ENCODE measurements at regions not wholly inside any gene's neighbourhood (a gene's known extent, or its start where the extent isn't known, plus 50 kb on each side); places are given as distances from the start of the nearest gene placed in this dataset.

- no peak overlapping the region for H3K27ac ChIP-seq (ENCODE audit: low read depth, low read length)
- no peak overlapping the region for H3K9ac ChIP-seq (ENCODE audit: low read depth in 1 of 3, low read length in 3 of 3)
- no peaks in the 10 kb centered on the region for H3K36me3 ChIP-seq (ENCODE audit: control insufficient read depth in 3 of 3, insufficient read depth in 3 of 3, low read length in 3 of 3)
- H3K4me1 ChIP-seq (ENCODE audit: control insufficient read depth in 3 of 3, insufficient read depth in 3 of 3, low read length in 3 of 3) = no peaks in the 10 kb centered on the region
- peaks cover 0 to 2% (median 0%) of the 10 kb centered on the region in 3 donors for H3K9me3 ChIP-seq (ENCODE audit: control insufficient read depth in 3 of 3, low read length in 3 of 3)
- H3K27me3 ChIP-seq (ENCODE audit: control insufficient read depth in 3 of 3, insufficient read depth in 3 of 3, low read length in 3 of 3) = no peaks in the 10 kb centered on the region
- H3K4me3 ChIP-seq (ENCODE audit: low read length in 3 of 3) = no peak overlapping the region
These were observed 86.1 kb upstream of the AKIRIN2 start for GRCh38 chr6:87788141-87788540.

GRCh38 chr6:87785229-87785862, 83.3 kb upstream of the AKIRIN2 start:
- Histone ChIP-seq H3K27ac (ENCODE audit: low read depth, low read length) (no peak overlapping the region), H3K4me3 (ENCODE audit: low read length in 3 of 3) (no peak overlapping the region), H3K9ac (ENCODE audit: low read depth in 1 of 3, low read length in 3 of 3) (no peak overlapping the region), H3K9me3 (ENCODE audit: control insufficient read depth in 3 of 3, low read length in 3 of 3) (peaks cover 0 to 2% (median 0%) of the 10 kb centered on the region in 3 donors), H3K27me3 (ENCODE audit: control insufficient read depth in 3 of 3, insufficient read depth in 3 of 3, low read length in 3 of 3) (no peaks in the 10 kb centered on the region), H3K4me1 (ENCODE audit: control insufficient read depth in 3 of 3, insufficient read depth in 3 of 3, low read length in 3 of 3) (no peaks in the 10 kb centered on the region), H3K36me3 (ENCODE audit: control insufficient read depth in 3 of 3, insufficient read depth in 3 of 3, low read length in 3 of 3) (no peaks in the 10 kb centered on the region)

DNA sequence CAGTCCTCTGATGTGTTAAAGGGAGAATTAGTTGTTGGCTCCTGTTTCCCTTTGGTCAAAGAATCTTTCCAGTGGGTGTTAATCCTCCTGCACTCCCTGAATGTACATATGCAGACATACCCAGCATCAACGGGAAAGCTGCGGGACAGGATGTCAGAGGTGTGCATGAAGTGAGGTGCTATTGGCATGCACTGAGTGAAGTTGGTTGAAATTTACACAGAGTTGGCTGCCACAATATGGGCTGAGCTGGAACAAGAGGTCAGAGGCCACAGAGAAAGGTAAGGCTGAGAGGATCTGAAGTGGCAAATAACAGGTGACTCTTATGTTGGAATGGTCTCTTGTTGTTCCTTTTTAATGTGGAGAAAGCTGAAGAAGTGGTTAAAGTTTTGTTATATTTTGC, 82.7 kb upstream of the AKIRIN2 start:
- H3K27me3 ChIP-seq (ENCODE audit: control insufficient read depth in 3 of 3, insufficient read depth in 3 of 3, low read length in 3 of 3) = no peaks in the 10 kb centered on the region
- no peak overlapping the region for H3K4me3 ChIP-seq (ENCODE audit: low read length in 3 of 3)
- no peaks in the 10 kb centered on the region for H3K4me1 ChIP-seq (ENCODE audit: control insufficient read depth in 3 of 3, insufficient read depth in 3 of 3, low read length in 3 of 3)
- no peak overlapping the region for H3K27ac ChIP-seq (ENCODE audit: low read depth, low read length)
- peaks cover 0 to 2% (median 0%) of the 10 kb centered on the region in 3 donors for H3K9me3 ChIP-seq (ENCODE audit: control insufficient read depth in 3 of 3, low read length in 3 of 3)
- H3K9ac ChIP-seq (ENCODE audit: low read depth in 1 of 3, low read length in 3 of 3) = no peak overlapping the region
- H3K36me3 ChIP-seq (ENCODE audit: control insufficient read depth in 3 of 3, insufficient read depth in 3 of 3, low read length in 3 of 3) = no peaks in the 10 kb centered on the region

- H3K27ac ChIP-seq (ENCODE audit: low read depth, low read length) = no peak overlapping the region
- no peaks in the 10 kb centered on the region for H3K27me3 ChIP-seq (ENCODE audit: control insufficient read depth in 3 of 3, insufficient read depth in 3 of 3, low read length in 3 of 3)
- no peak overlapping the region for H3K4me3 ChIP-seq (ENCODE audit: low read length in 3 of 3)
- H3K9ac ChIP-seq (ENCODE audit: low read depth in 1 of 3, low read length in 3 of 3) = no peak overlapping the region
- H3K36me3 ChIP-seq (ENCODE audit: control insufficient read depth in 3 of 3, insufficient read depth in 3 of 3, low read length in 3 of 3) = no peaks in the 10 kb centered on the region
- H3K4me1 ChIP-seq (ENCODE audit: control insufficient read depth in 3 of 3, insufficient read depth in 3 of 3, low read length in 3 of 3) = no peaks in the 10 kb centered on the region
- peaks cover 0 to 2% (median 0%) of the 10 kb centered on the region in 3 donors for H3K9me3 ChIP-seq (ENCODE audit: control insufficient read depth in 3 of 3, low read length in 3 of 3)
These were observed 82.0 kb upstream of the AKIRIN2 start for GRCh38 chr6:87784051-87784450.

DNA sequence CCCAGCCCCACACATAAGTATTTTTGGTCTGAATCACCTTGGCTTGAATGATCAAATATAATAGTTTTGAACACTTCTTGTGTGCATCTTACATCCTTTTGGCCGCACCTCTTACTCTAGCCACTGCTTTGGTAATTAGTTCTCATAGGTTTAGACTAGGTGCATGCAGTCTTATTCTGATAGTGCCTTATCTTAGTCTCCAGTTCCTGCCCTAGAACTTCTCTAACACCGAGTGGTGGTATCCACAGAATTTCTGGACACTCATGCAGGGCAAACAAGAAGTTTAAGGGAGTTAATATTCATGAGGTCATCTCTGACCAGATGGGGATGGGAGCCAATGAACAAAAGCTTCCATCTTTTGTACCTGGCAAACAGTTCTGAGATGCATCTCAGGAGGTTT, 77.5 kb upstream of the AKIRIN2 start:
- Histone ChIP-seq H3K36me3 (ENCODE audit: control insufficient read depth in 3 of 3, insufficient read depth in 3 of 3, low read length in 3 of 3) (no peaks in the 10 kb centered on the region), H3K9me3 (ENCODE audit: control insufficient read depth in 3 of 3, low read length in 3 of 3) (no peaks in the 10 kb centered on the region), H3K27ac (ENCODE audit: low read depth, low read length) (no peak overlapping the region), H3K9ac (ENCODE audit: low read depth in 1 of 3, low read length in 3 of 3) (no peak overlapping the region), H3K4me1 (ENCODE audit: control insufficient read depth in 3 of 3, insufficient read depth in 3 of 3, low read length in 3 of 3) (no peaks in the 10 kb centered on the region), H3K27me3 (ENCODE audit: control insufficient read depth in 3 of 3, insufficient read depth in 3 of 3, low read length in 3 of 3) (no peaks in the 10 kb centered on the region), H3K4me3 (ENCODE audit: low read length in 3 of 3) (no peak overlapping the region)

DNA sequence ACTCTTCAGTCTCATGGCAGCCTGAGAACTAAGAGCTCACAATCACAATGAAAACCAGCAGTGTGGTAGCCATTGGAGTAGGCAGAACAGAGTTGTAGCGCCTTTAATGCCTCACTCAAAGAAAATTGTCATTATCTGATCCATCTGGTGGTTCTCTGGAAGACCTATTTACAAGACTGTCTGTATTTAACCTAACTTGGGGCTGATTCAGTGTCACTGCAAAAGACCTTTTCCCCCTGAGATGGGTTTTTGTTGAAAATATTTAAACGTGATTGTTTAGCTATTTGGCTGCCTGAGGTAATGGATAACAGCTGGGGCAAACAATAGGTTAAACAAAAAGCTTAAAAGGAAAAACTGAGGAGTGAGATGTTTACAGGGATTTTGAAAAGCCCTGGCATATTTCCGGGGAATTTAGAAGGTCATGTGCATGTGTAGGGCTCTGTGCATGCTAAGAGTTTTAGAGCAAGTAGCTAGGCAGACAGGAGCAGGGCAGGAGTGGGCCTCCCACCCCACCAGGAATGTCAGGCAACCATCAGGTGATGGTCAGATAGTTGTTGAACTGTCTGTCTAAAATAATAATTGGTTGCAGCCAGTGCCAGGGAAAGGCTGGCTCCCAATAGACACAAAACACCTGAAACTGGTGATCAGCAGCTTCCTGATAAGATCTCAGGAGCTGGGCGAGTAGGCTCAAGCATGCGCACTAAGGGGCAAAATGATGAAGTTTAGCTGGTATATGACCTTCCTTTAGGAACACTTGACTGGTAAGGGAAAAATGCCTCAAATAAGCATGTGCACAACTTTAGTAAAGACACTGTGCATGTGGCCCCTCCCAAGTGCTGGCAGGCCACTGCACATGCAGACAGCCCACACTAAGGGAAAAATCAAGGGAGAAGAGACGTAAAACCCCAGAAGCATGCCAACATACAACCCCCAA, 70.8 kb upstream of the AKIRIN2 start:
- no peaks in the 10 kb centered on the region for H3K36me3 ChIP-seq (ENCODE audit: control insufficient read depth in 3 of 3, insufficient read depth in 3 of 3, low read length in 3 of 3)
- H3K9ac ChIP-seq (ENCODE audit: low read depth in 1 of 3, low read length in 3 of 3) = no peak overlapping the region
- no peak overlapping the region for H3K4me3 ChIP-seq (ENCODE audit: low read length in 3 of 3)
- H3K4me1 ChIP-seq (ENCODE audit: control insufficient read depth in 3 of 3, insufficient read depth in 3 of 3, low read length in 3 of 3) = no peaks in the 10 kb centered on the region
- no peak overlapping the region for H3K27ac ChIP-seq (ENCODE audit: low read depth, low read length)
- no peaks in the 10 kb centered on the region for H3K27me3 ChIP-seq (ENCODE audit: control insufficient read depth in 3 of 3, insufficient read depth in 3 of 3, low read length in 3 of 3)
- no peaks in the 10 kb centered on the region for H3K9me3 ChIP-seq (ENCODE audit: control insufficient read depth in 3 of 3, low read length in 3 of 3)

DNA sequence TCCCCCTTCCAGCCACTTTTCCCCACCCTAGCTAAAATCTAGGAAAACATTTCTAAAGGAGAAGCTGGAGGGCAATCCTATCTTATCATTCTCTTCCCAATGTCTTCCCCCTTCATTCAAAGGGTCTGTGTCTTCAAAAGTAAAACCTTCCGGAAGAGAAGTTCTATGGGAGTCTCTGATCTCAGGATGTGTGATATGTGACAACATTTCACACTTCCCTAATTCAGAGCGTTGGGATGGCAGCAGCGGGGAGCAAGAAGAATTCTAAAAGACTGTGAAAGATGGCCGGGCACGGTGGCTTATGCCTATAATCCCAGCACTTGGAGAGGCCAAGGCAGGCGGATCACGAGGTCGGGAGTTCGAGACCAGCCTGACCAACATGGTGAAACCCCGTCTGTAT, 65.4 kb upstream of the AKIRIN2 start:
- no peaks in the 10 kb centered on the region for H3K27me3 ChIP-seq (ENCODE audit: control insufficient read depth in 3 of 3, insufficient read depth in 3 of 3, low read length in 3 of 3)
- H3K9me3 ChIP-seq (ENCODE audit: control insufficient read depth in 3 of 3, low read length in 3 of 3) = no peaks in the 10 kb centered on the region
- H3K4me1 ChIP-seq (ENCODE audit: control insufficient read depth in 3 of 3, insufficient read depth in 3 of 3, low read length in 3 of 3) = no peaks in the 10 kb centered on the region
- H3K27ac ChIP-seq (ENCODE audit: low read depth, low read length) = no peak overlapping the region
- H3K4me3 ChIP-seq (ENCODE audit: low read length in 3 of 3) = no peak overlapping the region
- H3K9ac ChIP-seq (ENCODE audit: low read depth in 1 of 3, low read length in 3 of 3) = no peak overlapping the region
- no peaks in the 10 kb centered on the region for H3K36me3 ChIP-seq (ENCODE audit: control insufficient read depth in 3 of 3, insufficient read depth in 3 of 3, low read length in 3 of 3)

DNA sequence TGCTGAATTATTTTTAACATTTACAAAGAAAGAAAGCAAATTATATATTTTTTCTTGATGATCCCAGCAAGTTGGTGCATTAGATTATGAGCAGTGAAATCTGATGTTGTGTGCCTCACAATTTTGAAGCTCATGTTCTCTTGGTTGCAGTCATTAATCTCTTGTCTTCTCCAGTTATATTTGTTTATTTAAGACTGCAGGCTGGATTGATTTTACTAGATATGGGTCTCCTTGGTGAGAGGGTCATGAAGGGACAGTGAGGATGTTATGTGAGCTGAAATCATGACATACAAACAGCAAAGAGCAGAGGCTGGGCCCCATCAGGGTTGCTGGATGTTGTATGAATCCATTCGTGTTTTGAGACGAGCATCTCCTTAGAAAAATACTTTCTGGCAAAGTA, 64.2 kb upstream of the AKIRIN2 start:
- H3K4me3 ChIP-seq (ENCODE audit: low read length in 3 of 3) = no peak overlapping the region
- H3K27me3 ChIP-seq (ENCODE audit: control insufficient read depth in 3 of 3, insufficient read depth in 3 of 3, low read length in 3 of 3) = no peaks in the 10 kb centered on the region
- no peaks in the 10 kb centered on the region for H3K36me3 ChIP-seq (ENCODE audit: control insufficient read depth in 3 of 3, insufficient read depth in 3 of 3, low read length in 3 of 3)
- H3K9me3 ChIP-seq (ENCODE audit: control insufficient read depth in 3 of 3, low read length in 3 of 3) = no peaks in the 10 kb centered on the region
- H3K27ac ChIP-seq (ENCODE audit: low read depth, low read length) = no peak overlapping the region
- H3K9ac ChIP-seq (ENCODE audit: low read depth in 1 of 3, low read length in 3 of 3) = no peak overlapping the region
- H3K4me1 ChIP-seq (ENCODE audit: control insufficient read depth in 3 of 3, insufficient read depth in 3 of 3, low read length in 3 of 3) = no peaks in the 10 kb centered on the region

DNA sequence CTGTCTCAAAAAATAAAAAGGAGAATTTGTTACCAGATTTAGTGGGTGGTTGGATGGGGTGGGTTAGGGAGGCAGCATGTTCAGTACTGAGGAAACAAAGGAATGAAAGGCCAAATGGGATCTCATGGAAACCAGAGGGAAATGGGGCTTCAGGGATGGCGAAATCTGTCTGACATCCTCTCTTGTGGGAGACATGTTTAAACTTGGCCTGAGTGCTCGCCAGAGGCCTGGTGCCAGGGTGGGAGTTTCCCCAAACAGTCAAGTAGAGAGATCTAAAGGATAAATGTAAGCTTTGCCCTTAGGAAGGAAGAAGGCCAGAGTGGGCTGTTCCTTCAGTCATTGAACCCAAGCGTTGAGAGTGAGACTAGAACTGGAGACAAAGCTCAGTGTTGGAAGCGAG, 61.9 kb upstream of the AKIRIN2 start:
- Histone ChIP-seq H3K27ac (ENCODE audit: low read depth, low read length) (no peak overlapping the region), H3K9me3 (ENCODE audit: control insufficient read depth in 3 of 3, low read length in 3 of 3) (no peaks in the 10 kb centered on the region), H3K4me3 (ENCODE audit: low read length in 3 of 3) (no peak overlapping the region), H3K27me3 (ENCODE audit: control insufficient read depth in 3 of 3, insufficient read depth in 3 of 3, low read length in 3 of 3) (no peaks in the 10 kb centered on the region), H3K36me3 (ENCODE audit: control insufficient read depth in 3 of 3, insufficient read depth in 3 of 3, low read length in 3 of 3) (no peaks in the 10 kb centered on the region), H3K9ac (ENCODE audit: low read depth in 1 of 3, low read length in 3 of 3) (no peak overlapping the region), H3K4me1 (ENCODE audit: control insufficient read depth in 3 of 3, insufficient read depth in 3 of 3, low read length in 3 of 3) (no peaks in the 10 kb centered on the region)

GRCh38 chr6:87763276-87763675, 61.2 kb upstream of the AKIRIN2 start:
- Histone ChIP-seq H3K9me3 (ENCODE audit: control insufficient read depth in 3 of 3, low read length in 3 of 3) (no peaks in the 10 kb centered on the region), H3K36me3 (ENCODE audit: control insufficient read depth in 3 of 3, insufficient read depth in 3 of 3, low read length in 3 of 3) (no peaks in the 10 kb centered on the region), H3K27ac (ENCODE audit: low read depth, low read length) (no peak overlapping the region), H3K9ac (ENCODE audit: low read depth in 1 of 3, low read length in 3 of 3) (no peak overlapping the region), H3K4me3 (ENCODE audit: low read length in 3 of 3) (no peak overlapping the region), H3K4me1 (ENCODE audit: control insufficient read depth in 3 of 3, insufficient read depth in 3 of 3, low read length in 3 of 3) (no peaks in the 10 kb centered on the region), H3K27me3 (ENCODE audit: control insufficient read depth in 3 of 3, insufficient read depth in 3 of 3, low read length in 3 of 3) (no peaks in the 10 kb centered on the region)
